ENCODE measurements at regions not wholly inside any gene's neighbourhood (a gene's known extent, or its start where the extent isn't known, plus 50 kb on each side); places are given as distances from the start of the nearest gene placed in this dataset.

DNA sequence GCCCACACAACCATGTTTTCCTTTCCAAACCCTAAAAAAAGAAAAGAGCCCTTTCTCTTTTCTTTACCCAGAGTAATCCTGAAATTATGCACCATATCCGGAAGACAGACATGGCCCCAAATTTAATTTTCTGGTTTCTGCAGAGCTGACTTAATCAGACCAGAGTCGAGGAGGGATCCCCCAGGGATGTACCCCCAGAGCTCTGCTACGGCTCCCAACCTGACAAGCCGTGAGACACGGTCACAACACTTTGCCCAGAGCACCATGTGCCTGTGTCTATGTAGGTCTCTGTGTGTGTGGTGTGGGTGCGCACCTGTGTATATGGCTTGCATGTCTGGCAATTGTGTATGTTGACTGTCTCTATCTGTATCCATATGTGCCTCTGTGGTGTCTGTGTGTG lies 77.6 kb upstream of the CLMN start:
- no peak overlapping the region for H3K4me3 ChIP-seq
- intact Hi-C loops (cut with DNase I), result no loop called here
- TF ChIP-seq, protein P1, sequence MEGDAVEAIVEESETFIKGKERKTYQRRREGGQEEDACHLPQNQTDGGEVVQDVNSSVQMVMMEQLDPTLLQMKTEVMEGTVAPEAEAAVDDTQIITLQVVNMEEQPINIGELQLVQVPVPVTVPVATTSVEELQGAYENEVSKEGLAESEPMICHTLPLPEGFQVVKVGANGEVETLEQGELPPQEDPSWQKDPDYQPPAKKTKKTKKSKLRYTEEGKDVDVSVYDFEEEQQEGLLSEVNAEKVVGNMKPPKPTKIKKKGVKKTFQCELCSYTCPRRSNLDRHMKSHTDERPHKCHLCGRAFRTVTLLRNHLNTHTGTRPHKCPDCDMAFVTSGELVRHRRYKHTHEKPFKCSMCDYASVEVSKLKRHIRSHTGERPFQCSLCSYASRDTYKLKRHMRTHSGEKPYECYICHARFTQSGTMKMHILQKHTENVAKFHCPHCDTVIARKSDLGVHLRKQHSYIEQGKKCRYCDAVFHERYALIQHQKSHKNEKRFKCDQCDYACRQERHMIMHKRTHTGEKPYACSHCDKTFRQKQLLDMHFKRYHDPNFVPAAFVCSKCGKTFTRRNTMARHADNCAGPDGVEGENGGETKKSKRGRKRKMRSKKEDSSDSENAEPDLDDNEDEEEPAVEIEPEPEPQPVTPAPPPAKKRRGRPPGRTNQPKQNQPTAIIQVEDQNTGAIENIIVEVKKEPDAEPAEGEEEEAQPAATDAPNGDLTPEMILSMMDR (IDR thresholded peaks at IDR 0.05), result no peak
- DNase-seq (no peak), ATAC-seq (no peak)
- no peaks in the 10 kb centered on the region for H3K4me1 ChIP-seq
- no peaks in the 10 kb centered on the region for H3K36me3 ChIP-seq
- no peaks in the 10 kb centered on the region for H3K9me3 ChIP-seq
- no peaks in the 10 kb centered on the region for H3K27me3 ChIP-seq (ENCODE audit: low read depth)
- no peak overlapping the region for H3K27ac ChIP-seq

DNA sequence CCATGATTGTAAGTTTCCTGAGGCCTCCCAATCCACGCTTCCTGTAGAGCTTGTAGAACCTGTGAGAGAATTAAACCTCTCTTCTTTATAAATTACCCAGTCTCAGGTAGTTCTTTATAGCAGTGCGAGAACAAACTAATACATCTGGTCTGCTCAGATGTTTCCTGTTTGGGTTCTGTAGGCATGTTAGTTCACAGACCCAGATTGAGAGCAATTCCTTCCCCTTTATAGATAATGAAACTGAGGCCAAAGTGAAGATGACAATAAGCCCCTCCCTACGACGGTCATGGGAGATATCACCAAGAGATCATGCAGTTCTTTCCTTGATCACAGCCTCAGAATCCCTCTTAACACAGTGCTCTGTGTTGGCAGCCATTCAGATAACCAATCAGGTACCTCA lies 76.5 kb upstream of the CLMN start:
- intact Hi-C loops (cut with DNase I), result no loop called here
- H3K9me3 ChIP-seq, result no peaks in the 10 kb centered on the region
- H3K27me3 ChIP-seq (ENCODE audit: low read depth), result no peaks in the 10 kb centered on the region
- H3K4me1 ChIP-seq, result no peaks in the 10 kb centered on the region
- H3K4me3 ChIP-seq, result no peak overlapping the region
- DNase-seq (no peak), ATAC-seq (no peak)
- TF ChIP-seq, protein P1 (IDR thresholded peaks at IDR 0.05), result no peak
- no peak overlapping the region for H3K27ac ChIP-seq
- H3K36me3 ChIP-seq, result no peaks in the 10 kb centered on the region

DNA sequence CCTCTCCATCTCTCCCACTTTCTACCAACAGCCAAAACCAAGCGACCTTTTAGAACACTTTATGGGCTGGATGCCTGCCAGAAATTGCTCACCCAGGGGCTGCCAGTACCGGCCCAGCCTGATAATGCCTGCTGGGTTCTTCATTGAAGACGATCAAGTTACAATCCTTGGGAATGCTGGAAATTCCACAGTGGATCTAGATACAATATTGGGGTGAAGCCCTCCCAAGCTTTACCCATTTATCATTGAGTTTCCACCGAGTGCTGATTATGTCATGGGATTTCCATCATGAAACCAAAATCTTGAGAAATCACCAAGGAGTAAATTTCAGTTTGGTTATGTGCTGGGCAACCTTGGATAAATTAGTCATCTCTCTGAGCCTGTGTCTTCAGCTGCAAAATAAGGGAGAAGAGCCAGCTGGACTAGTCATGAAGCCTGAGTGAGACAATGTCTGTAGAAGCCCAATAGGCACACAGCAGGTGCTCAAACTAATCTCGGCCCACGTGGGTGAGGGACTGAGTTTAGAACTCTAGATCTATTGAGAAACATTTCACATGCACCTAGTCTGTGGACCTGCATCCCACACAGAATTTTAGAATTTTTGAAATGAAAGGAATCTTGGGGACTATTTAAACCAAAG lies 75.5 kb upstream of the CLMN start:
- no peak overlapping the region for H3K4me3 ChIP-seq
- no peak overlapping the region for H3K27ac ChIP-seq
- no peaks in the 10 kb centered on the region for H3K9me3 ChIP-seq
- intact Hi-C loops (cut with DNase I), result no loop called here
- TF ChIP-seq, protein P1 (IDR thresholded peaks at IDR 0.05), result no peak
- DNase-seq (no peak), ATAC-seq (no peak)
- H3K36me3 ChIP-seq, result no peaks in the 10 kb centered on the region
- no peaks in the 10 kb centered on the region for H3K4me1 ChIP-seq
- no peaks in the 10 kb centered on the region for H3K27me3 ChIP-seq (ENCODE audit: low read depth)

DNA sequence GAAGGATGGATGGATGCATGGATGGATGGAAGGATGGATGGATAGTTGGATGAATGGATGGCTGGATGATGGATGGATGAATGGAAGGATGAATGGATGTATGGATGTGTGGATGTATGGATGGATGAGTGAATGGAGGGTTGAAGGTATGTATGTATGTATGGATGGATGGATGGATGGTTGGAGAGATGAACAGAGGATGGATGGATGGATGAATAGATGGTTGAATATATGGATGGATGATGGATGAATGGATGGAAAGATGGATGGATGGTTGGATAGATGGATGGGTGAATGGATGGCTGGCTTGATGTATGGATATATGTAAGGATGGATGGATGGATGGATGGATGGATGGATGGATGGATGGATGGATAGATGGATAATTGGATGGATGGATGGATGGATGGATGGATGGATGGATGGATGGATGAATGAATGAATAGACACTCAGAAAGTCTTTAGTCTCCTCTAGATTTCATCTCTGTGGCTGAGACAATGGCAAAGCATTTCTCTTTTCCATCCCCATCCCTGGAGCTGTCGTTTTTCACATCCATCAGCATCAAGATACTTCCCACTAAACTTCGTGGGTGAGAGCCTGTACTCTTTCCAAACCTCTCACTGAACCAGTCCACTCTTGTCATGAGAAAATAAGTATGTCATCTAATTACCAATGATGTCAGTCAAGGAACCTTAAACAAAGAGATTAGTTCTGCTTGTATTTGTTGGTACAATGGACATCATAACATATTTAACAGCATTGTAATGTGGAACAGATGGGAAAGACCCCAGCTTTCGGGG lies 74.8 kb upstream of the CLMN start:
- DNase-seq, result no peak
- no peak for ATAC-seq
- Histone ChIP-seq H3K4me1 (no peaks in the 10 kb centered on the region), H3K9me3 (no peaks in the 10 kb centered on the region), H3K4me3 (no peak overlapping the region), H3K27me3 (ENCODE audit: low read depth) (no peaks in the 10 kb centered on the region), H3K27ac (no peak overlapping the region), H3K36me3 (no peaks in the 10 kb centered on the region)
- intact Hi-C loops (cut with DNase I), result no loop called here
- TF ChIP-seq, protein P1 (IDR thresholded peaks at IDR 0.05), result no peak

DNA sequence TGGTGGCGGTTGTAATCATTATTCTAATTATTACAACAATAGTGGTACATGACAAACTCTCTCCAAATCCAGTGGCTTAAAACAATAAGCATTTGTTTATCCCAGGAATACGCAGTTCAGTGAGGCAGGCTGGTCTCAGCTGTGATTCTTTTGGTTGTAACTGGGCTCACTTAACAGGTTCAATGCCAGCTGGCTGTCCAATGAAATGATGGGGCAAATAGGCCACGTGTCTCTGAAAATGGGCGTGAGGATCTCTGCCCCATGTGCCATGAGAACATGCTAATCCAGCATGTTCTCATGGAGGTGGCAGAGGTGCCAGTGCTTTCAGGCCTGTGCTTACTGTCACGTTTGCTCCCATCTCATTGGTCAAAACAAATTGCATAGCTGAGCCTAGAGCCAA lies 73.1 kb upstream of the CLMN start:
- intact Hi-C loops (cut with DNase I), result no loop called here
- Histone ChIP-seq H3K27me3 (ENCODE audit: low read depth) (no peaks in the 10 kb centered on the region), H3K9me3 (no peaks in the 10 kb centered on the region), H3K4me3 (no peak overlapping the region), H3K27ac (no peak overlapping the region), H3K36me3 (no peaks in the 10 kb centered on the region), H3K4me1 (no peaks in the 10 kb centered on the region)
- DNase-seq (no peak), ATAC-seq (no peak)
- TF ChIP-seq, protein P1 (IDR thresholded peaks at IDR 0.05), result no peak

Data from lower lobe of right lung (tissue), 2 donors.